H9 (cell line): ENCODE measurements at regions not wholly inside any gene's neighbourhood (a gene's known extent, or its start where the extent isn't known, plus 50 kb on each side); places are given as distances from the start of the nearest gene placed in this dataset.

Experiments
- DNase-seq: peaks from one replicate; pipeline ENCODE4 v3.0.0-alpha.2; 2017
- H2AFZ ChIP-seq: one replicate; pipeline ENCODE4 v1.6.1; 2013; ENCODE audit warnings: mild to moderate bottlenecking, low read length, control low read depth, moderate library complexity
- H2AK5ac ChIP-seq: 2 replicates; pipeline ENCODE4 v1.6.1; 2013; ENCODE audit warnings: low read length, control low read depth, mixed read lengths; ENCODE audit not compliant: insufficient read length
- H2BK120ac ChIP-seq: one replicate; pipeline ENCODE4 v1.6.1; 2013; ENCODE audit warnings: low read depth, mild to moderate bottlenecking, low read length, control low read depth, inconsistent platforms; ENCODE audit not compliant: poor library complexity, severe bottlenecking
- H2BK12ac ChIP-seq: 2 replicates; pipeline ENCODE4 v1.6.1; 2013; ENCODE audit warnings: low read length, control low read depth, mixed read lengths, low read depth; ENCODE audit not compliant: insufficient read length
- H2BK15ac ChIP-seq: 2 replicates; pipeline ENCODE4 v1.6.1; 2013; ENCODE audit warnings: low read depth, low read length, control low read depth
- H2BK20ac ChIP-seq: one replicate; pipeline ENCODE4 v1.6.1; 2013; ENCODE audit warnings: low read depth, mild to moderate bottlenecking, low read length, control low read depth, inconsistent platforms; ENCODE audit not compliant: poor library complexity, severe bottlenecking
- H2BK5ac ChIP-seq: 2 replicates; pipeline ENCODE4 v1.6.1; 2013; ENCODE audit warnings: low read length, control low read depth, mixed read lengths; ENCODE audit not compliant: insufficient read length
- H3K14ac ChIP-seq: 2 replicates; pipeline ENCODE4 v1.6.1; 2013; ENCODE audit warnings: low read length, control low read depth; ENCODE audit not compliant: insufficient read depth
- H3K18ac ChIP-seq: 2 replicates; pipeline ENCODE4 v1.6.1; 2013; ENCODE audit warnings: low read depth, mild to moderate bottlenecking, mixed read lengths, low read length, control low read depth; ENCODE audit not compliant: insufficient read length
- H3K23ac ChIP-seq: 2 replicates; pipeline ENCODE4 v1.6.1; 2013; ENCODE audit warnings: low read length, control low read depth, mixed read lengths, low read depth; ENCODE audit not compliant: insufficient read length
- H3K23me2 ChIP-seq: 2 replicates; pipeline ENCODE4 v1.6.1; 2013; ENCODE audit warnings: low read depth, mild to moderate bottlenecking, mixed read lengths, low read length, control low read depth; ENCODE audit not compliant: insufficient read length, poor library complexity, severe bottlenecking
- H3K27ac ChIP-seq: 2 replicates; pipeline ENCODE4 v1.5.1; 2013; ENCODE audit warnings: low read length, control low read depth, mixed read lengths, low read depth; ENCODE audit not compliant: insufficient read length
- H3K27me3 ChIP-seq: 2 replicates; pipeline ENCODE4 v1.6.1; 2013; ENCODE audit warnings: low read length, control low read depth, inconsistent platforms; ENCODE audit not compliant: insufficient read depth
- H3K4ac ChIP-seq: 2 replicates; pipeline ENCODE4 v1.6.1; 2013; ENCODE audit warnings: low read depth, mild to moderate bottlenecking, control low read depth, inconsistent platforms, low read length, moderate library complexity
- H3K4me1 ChIP-seq: 2 replicates; pipeline ENCODE4 v1.6.1; 2013; ENCODE audit warnings: low read length, control low read depth, inconsistent platforms; ENCODE audit not compliant: insufficient read depth
- H3K4me2 ChIP-seq: 2 replicates; pipeline ENCODE4 v1.6.1; 2013; ENCODE audit warnings: low read length, control low read depth, mixed read lengths; ENCODE audit not compliant: insufficient read length, insufficient read depth
- H3K56ac ChIP-seq: 2 replicates; pipeline ENCODE4 v1.6.1; 2013; ENCODE audit warnings: low read depth, mild to moderate bottlenecking, mixed read lengths, low read length, control low read depth; ENCODE audit not compliant: insufficient read length
- H3K79me1 ChIP-seq: 2 replicates; pipeline ENCODE4 v1.6.1; 2013; ENCODE audit warnings: low read depth, mild to moderate bottlenecking, moderate library complexity, low read length, control low read depth, inconsistent platforms; ENCODE audit not compliant: insufficient read depth, poor library complexity, severe bottlenecking
- H3K79me2 ChIP-seq: 2 replicates; pipeline ENCODE4 v1.6.1; 2013; ENCODE audit warnings: low read length, control low read depth, inconsistent platforms; ENCODE audit not compliant: insufficient read depth
- H3K9ac ChIP-seq: 2 replicates; pipeline ENCODE4 v1.6.1; 2013; ENCODE audit warnings: low read length, control low read depth, mixed read lengths; ENCODE audit not compliant: insufficient read length; ENCODE audit errors: extremely low read depth
- H3K9me3 ChIP-seq: one replicate; pipeline ENCODE4 v1.6.1; 2013; ENCODE audit warnings: low read depth, low read length, inconsistent platforms; ENCODE audit not compliant: control insufficient read depth
- H3T11ph ChIP-seq: one replicate; pipeline ENCODE4 v1.6.1; 2013; ENCODE audit warnings: mild to moderate bottlenecking, low read length, control low read depth, inconsistent platforms
- H4K20me1 ChIP-seq: one replicate; pipeline ENCODE4 v1.6.1; 2013; ENCODE audit not compliant: control insufficient read depth, insufficient read length, insufficient read depth
- H4K5ac ChIP-seq: 2 replicates; pipeline ENCODE4 v1.6.1; 2013; ENCODE audit warnings: low read depth, mild to moderate bottlenecking, mixed read lengths, low read length, control low read depth; ENCODE audit not compliant: insufficient read length
- H4K8ac ChIP-seq: replicated peaks from 2 replicates; pipeline ENCODE4 v1.6.1; 2013; ENCODE audit warnings: low read length, control low read depth, mixed read lengths, low read depth; ENCODE audit not compliant: insufficient read length
- H4K91ac ChIP-seq: 2 replicates; pipeline ENCODE4 v1.6.1; 2013; ENCODE audit warnings: low read depth, mild to moderate bottlenecking, moderate library complexity, mixed read lengths, low read length, control low read depth; ENCODE audit not compliant: insufficient read length
- H3K27ac Mint-ChIP-seq, 3 experiments: 2 replicates in 2 of 3; 3 replicates in 1 of 3; pipeline ENCODE4 v1.8.0; 2020 to 2021; ENCODE audit warnings: mixed read lengths in 3 of 3, mild to moderate bottlenecking in 1 of 3, moderate library complexity in 1 of 3
- H3K27me3 Mint-ChIP-seq: 2 replicates; pipeline ENCODE4 v1.8.0; 2021; ENCODE audit warnings: low read depth, mild to moderate bottlenecking, moderate library complexity, mixed read lengths
- H3K36me3 Mint-ChIP-seq, 3 experiments: 2 replicates in 2 of 3; 3 replicates in 1 of 3; pipeline ENCODE4 v1.8.0; 2020 to 2021; ENCODE audit warnings: low read depth in 3 of 3, mixed read lengths in 3 of 3; ENCODE audit not compliant: insufficient read depth in 1 of 3
- H3K4me1 Mint-ChIP-seq, 2 experiments: 2 replicates each; pipeline ENCODE4 v1.8.0; 2020; ENCODE audit warnings: mixed read lengths in 2 of 2
- H3K4me3 Mint-ChIP-seq, 2 experiments: 2 replicates in 1 of 2; 3 replicates in 1 of 2; pipeline ENCODE4 v1.8.0; 2020 to 2021; ENCODE audit warnings: mild to moderate bottlenecking in 2 of 2, mixed read lengths in 2 of 2, moderate library complexity in 1 of 2
- H3K9me3 Mint-ChIP-seq, 2 experiments: 2 replicates in 1 of 2; 3 replicates in 1 of 2; pipeline ENCODE4 v1.8.0; 2020; ENCODE audit warnings: mild to moderate bottlenecking in 2 of 2, mixed read lengths in 2 of 2, moderate library complexity in 1 of 2
- WGBS: extraction: QIAGEN DNeasy Blood & Tissue Kit; methylation state at CpG from one replicate; pipeline ENCODE4 v1.1.7; 2013; ENCODE audit warnings: missing lambda C conversion rate, low lambda C conversion rate, mixed read lengths; ENCODE audit not compliant: insufficient read length; ENCODE audit errors: extremely low coverage; 5-methylcytosine and 5-hydroxymethylcytosine counted together
- TF ChIP-seq, protein P1 (sequence below): fragments of 200-600 bp; sonication (generic); conservative IDR thresholded peaks from 3 replicates; pipeline ENCODE4 v1.8.0; 2021; ENCODE audit warnings: antibody characterized with exemption, mild to moderate bottlenecking

DNA sequence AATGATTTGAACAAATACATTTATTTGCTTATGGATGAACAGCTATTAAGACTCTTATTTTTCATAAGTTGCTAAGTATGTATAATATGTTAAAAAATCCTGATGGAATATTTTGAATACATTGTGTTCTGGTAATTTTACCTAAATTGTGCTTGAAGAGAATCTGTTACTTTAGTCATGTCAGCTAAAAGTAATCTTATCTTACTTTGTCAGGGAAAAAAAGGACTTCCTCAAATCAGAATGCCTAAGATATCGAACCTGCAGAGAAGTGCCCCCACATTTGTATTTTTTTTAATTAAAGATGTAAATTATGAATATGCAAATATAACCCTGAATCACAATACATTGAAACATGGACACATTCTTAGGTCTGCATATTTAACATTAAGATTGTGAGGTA lies 1331.7 kb downstream of the MRPL39 start:
- no peak overlapping the region for H3K4me3 Mint-ChIP-seq
- no peak overlapping the region for H2BK20ac ChIP-seq
- DNase-seq = no peak
- H3K4me2 ChIP-seq = no peak overlapping the region
- no peak overlapping the region for H4K91ac ChIP-seq
- no peak overlapping the region for H3K27ac Mint-ChIP-seq
- no peak overlapping the region for H2BK15ac ChIP-seq
- H3K27me3 ChIP-seq = no peaks in the 10 kb centered on the region
- H3K9me3 ChIP-seq = no peaks in the 10 kb centered on the region
- no peak overlapping the region for H3K14ac ChIP-seq
- H2BK120ac ChIP-seq = no peak overlapping the region
- H3K23ac ChIP-seq = no peak overlapping the region
- H3T11ph ChIP-seq = no peak overlapping the region
- no peak overlapping the region for H2AK5ac ChIP-seq
- H3K79me2 ChIP-seq = no peaks in the 10 kb centered on the region
- H3K9ac ChIP-seq = no peak overlapping the region
- no peaks in the 10 kb centered on the region for H4K20me1 ChIP-seq
- H4K8ac ChIP-seq = no peak overlapping the region
- H2BK12ac ChIP-seq = no peak overlapping the region
- no peaks in the 10 kb centered on the region for H3K4me1 ChIP-seq
- H2BK5ac ChIP-seq = no peak overlapping the region
- H4K5ac ChIP-seq = no peak overlapping the region
- no peaks in the 10 kb centered on the region for H3K79me1 ChIP-seq
- H3K27me3 Mint-ChIP-seq = peaks cover 1% of the 10 kb centered on the region; the same call in 1 of the 2 replicates
- no peak overlapping the region for H2AFZ ChIP-seq
- TF ChIP-seq, protein P1, sequence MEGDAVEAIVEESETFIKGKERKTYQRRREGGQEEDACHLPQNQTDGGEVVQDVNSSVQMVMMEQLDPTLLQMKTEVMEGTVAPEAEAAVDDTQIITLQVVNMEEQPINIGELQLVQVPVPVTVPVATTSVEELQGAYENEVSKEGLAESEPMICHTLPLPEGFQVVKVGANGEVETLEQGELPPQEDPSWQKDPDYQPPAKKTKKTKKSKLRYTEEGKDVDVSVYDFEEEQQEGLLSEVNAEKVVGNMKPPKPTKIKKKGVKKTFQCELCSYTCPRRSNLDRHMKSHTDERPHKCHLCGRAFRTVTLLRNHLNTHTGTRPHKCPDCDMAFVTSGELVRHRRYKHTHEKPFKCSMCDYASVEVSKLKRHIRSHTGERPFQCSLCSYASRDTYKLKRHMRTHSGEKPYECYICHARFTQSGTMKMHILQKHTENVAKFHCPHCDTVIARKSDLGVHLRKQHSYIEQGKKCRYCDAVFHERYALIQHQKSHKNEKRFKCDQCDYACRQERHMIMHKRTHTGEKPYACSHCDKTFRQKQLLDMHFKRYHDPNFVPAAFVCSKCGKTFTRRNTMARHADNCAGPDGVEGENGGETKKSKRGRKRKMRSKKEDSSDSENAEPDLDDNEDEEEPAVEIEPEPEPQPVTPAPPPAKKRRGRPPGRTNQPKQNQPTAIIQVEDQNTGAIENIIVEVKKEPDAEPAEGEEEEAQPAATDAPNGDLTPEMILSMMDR = no peak
- H3K27ac ChIP-seq = no peak overlapping the region
- H3K4ac ChIP-seq = no peak overlapping the region
- H3K36me3 Mint-ChIP-seq = peaks cover 0 to 19% (median 2%) of the 10 kb centered on the region in 3 experiments; a peak in 3 of 7 replicates
- H3K18ac ChIP-seq = no peak overlapping the region
- no peaks in the 10 kb centered on the region for H3K23me2 ChIP-seq
- H3K4me1 Mint-ChIP-seq = no peaks in the 10 kb centered on the region
- H3K56ac ChIP-seq = no peak overlapping the region
- no CpG with 5 or more reads among the region's 1 CpG for WGBS
- peaks cover 47 to 61% of the 10 kb centered on the region in 2 experiments for H3K9me3 Mint-ChIP-seq
